GM19324 (cell line): ENCODE measurements at regions not wholly inside any gene's neighbourhood (a gene's known extent, or its start where the extent isn't known, plus 50 kb on each side); places are given as distances from the start of the nearest gene placed in this dataset.

Experiments used
- ATAC-seq: cut with Tn5 transposase; IDR thresholded peaks from one replicate; pipeline ENCODE4 v1.9.1; 2021; ENCODE audit warnings: mild to moderate bottlenecking, moderate library complexity; ENCODE audit not compliant: unreplicated experiment, low FRiP score

GRCh38 chr1:81700728-81701470 is 99.8 kb upstream of the ADGRL2 start:
- ATAC-seq: no peak

DNA sequence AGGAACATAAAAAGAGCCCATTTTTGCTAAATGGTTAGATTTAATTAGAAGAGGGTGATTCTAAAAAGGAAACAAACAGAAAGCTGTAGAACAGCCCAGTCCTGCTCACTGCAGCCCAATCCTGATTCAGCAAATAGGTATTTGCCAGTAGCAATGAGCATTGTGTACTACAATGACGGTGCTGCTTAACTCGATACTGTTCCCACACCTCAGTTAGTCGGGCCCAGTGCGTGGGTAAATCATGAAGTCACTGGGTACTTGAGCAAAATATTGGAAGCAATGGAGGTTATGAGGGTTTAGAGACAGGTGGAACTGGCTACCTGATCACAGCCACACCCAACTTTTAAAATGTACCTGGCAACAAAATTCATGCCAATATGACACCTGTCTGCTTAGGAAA is 101.5 kb upstream of the ADGRL2 start:
- ATAC-seq: no peak

GRCh38 chr1:81695741-81696140 is 105.0 kb upstream of the ADGRL2 start:
- no peak for ATAC-seq

GRCh38 chr1:81693316-81693715 is 107.4 kb upstream of the ADGRL2 start:
- no peak for ATAC-seq

DNA sequence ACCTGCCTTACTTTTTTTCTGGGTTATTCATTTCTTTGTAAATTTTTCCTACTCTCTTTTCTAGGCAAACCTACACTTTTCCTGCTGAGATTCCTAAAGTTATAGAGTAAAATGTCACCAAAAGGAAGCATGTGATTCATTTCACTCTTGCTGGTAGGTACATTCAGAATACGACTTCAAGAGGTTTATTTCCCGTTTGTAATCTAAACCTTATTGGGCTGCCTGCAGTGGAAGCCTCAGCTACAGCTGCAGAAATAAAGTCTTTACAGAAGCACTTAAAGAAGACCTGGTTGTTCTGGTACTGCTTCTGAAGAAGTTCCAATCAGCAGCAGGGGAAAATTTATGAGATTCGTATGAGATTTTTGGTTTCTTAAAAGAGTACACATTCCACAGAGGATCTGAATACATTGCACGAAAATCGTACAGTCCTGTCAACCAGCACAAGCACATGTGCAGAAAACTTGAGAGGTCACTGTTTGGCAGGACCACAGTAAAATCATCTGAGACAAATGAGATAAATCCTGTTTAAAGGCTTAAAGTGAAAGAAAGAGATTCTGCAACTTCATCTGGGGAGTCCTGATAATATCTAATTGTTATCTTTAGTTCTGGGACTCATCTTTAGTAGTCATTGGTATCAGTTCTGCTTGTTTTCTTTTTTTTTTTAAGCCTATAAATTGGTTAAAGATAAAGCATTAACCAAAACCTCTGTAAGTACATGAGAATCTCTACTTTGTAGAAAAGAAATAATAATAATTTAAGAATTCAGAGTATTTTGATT is 109.9 kb upstream of the ADGRL2 start:
- ATAC-seq: no peak

DNA sequence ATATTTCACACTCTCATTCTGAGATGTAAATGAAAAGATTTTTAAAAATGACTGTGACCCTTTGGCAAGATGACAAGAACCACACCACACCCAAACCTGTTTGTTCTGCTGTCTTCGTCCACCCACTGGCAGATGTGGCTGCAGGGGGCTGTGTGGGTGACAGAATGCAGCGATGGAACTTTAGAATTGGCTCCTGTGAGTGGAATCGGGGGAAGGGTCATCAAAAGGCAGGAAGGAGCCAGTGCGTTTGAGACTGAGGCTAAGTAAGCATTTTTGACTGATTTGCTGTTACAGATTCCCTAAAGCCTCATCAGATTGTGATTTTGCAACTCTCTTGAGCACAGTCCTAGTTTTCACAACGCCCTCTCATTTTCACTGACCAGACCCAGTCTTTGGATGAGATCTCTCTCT is 111.2 kb upstream of the ADGRL2 start:
- no peak for ATAC-seq

- no peak for ATAC-seq
These were observed 118.2 kb upstream of the ADGRL2 start for GRCh38 chr1:81682490-81682889.

GRCh38 chr1:81681601-81682266 is 119.0 kb upstream of the ADGRL2 start:
- no peak for ATAC-seq

DNA sequence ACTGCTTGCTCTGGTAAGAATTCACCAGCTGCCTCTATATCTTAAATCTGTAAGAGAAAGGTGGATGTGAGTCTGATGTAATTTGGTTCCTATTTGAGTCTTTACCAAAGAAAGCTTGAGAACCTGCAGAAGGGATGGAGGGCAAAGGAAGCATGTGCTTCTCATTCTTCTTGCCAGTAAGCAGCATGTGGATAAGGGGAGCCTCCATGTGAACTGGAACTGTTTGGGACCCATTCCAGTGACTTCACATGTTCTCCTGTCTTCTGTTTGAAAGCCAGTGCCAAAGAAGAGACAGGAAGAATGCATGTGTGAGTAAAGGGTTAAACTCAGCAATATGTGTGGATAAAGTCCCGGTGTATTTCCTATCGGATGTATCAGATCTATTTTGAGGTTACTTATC is 119.6 kb upstream of the ADGRL2 start:
- ATAC-seq: no peak

GRCh38 chr1:81679942-81680341 is 120.8 kb upstream of the ADGRL2 start:
- no peak for ATAC-seq

DNA sequence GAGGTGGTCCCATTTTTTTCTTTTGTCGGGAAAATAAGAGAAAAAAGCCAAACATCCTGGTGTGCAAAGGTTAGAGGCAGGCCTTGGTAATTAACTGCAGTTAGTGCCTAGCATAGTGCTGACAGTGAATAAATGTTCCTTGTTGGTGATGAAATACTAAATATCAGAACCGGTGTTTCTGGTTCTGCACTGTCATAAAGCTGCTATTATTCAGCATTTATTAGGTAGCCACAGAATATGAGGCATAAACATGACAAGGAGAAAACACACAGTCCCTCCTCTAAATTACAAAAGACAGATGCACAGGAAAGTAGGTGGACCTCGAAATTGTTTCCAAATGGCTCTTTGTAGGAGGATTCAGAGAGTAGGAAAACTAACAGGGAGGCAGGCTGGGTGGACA is 122.0 kb upstream of the ADGRL2 start:
- ATAC-seq: no peak

GRCh38 chr1:81672766-81673165 is 128.0 kb upstream of the ADGRL2 start:
- ATAC-seq: no peak

- no peak for ATAC-seq
These were observed 129.7 kb upstream of the ADGRL2 start for GRCh38 chr1:81671038-81671437.

DNA sequence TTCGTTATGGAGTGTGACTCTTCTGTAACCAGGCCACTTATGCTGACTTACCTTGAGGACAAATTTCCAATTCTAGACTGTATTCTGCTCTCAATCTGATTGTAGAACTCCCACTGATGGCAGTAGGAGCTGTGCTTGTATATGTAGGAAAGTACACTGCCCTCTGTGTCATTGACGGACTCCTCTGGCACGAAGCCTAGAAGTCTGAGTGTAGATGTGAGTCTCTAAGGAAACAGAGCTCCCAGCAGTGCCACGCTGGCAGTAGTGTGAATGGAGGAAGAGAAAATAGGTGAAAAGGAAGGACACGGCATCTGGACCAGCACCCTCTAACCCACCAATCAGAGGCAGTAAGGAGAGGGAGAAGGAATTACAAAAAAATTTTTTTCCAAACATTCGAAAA is 130.4 kb upstream of the ADGRL2 start:
- no peak for ATAC-seq

- no peak for ATAC-seq
These were observed 134.1 kb upstream of the ADGRL2 start for GRCh38 chr1:81666586-81666985.

DNA sequence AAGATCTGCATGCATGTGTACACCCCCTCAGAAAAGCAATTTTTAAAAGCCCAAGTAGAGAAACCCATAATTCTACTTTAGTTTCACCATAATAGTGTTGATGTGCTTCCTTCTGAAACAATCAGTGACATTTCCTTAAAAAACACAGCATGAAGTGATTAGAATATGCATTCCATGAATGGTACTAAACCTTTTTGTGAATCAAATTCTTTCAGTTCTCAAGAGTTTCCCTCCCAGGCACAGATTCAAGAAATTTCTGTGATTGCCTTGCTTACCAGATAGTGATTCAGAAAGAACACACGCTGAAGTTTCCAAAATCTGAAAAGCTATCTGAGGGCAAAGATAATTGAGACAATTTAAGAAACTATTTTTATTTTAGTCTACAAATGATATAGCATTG is 136.4 kb upstream of the ADGRL2 start:
- ATAC-seq: no peak

- no peak for ATAC-seq
These were observed 137.7 kb upstream of the ADGRL2 start for GRCh38 chr1:81662913-81663526.

GRCh38 chr1:81660286-81660685 is 140.4 kb upstream of the ADGRL2 start:
- no peak for ATAC-seq

DNA sequence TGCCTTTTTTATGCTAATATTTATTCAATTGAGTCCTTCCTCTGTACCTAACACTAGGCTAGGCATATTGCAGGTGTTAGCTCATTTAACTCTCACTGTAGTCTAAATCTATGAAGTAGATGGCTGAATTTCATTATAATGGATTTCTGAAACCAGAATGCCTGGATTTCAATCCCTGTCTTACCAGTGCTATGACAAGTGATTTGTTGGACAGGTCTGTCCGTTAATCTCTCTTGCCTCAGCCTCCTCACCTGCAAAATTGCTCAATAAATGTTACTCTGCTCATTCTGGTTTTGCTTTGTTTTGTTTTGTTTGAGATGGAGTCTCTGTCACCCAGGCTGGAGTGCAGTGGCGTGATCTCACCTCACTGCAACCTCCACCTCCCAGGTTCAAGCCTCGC is 146.1 kb upstream of the ADGRL2 start:
- no peak for ATAC-seq

DNA sequence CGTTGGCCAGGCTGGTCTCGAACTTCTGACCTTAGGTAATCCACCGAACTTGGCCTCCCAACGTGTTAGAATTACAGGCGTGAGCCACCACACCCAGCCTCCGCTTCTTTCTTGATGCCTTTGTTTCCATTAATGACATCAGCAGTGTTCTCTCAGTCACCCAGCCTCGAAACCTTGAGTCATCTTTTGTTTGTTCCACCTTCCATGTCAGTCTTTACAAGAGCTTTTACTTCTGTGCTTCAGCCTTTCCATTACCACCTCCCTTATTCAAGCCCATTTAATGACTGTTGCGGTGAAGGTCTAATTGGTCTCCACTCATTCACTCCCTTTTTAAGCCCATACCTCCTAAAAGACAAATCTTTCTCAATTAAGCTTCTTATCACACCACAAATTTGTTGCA is 146.6 kb upstream of the ADGRL2 start:
- ATAC-seq: no peak

GRCh38 chr1:81650776-81651175 is 150.0 kb upstream of the ADGRL2 start:
- ATAC-seq: no peak
